A673 (cell line): ENCODE measurements at regions not wholly inside any gene's neighbourhood (a gene's known extent, or its start where the extent isn't known, plus 50 kb on each side); places are given as distances from the start of the nearest gene placed in this dataset.

Experiments
- CTCF ChIP-seq: fragments of 300-800, 200-600 bp; sonication (generic); conservative IDR thresholded peaks from 2 replicates; pipeline ENCODE4 v1.5.1; 2017; ENCODE audit warnings: low read depth, mild to moderate bottlenecking, antibody characterized with exemption, low read length, moderate library complexity, mixed read lengths
- EZH2 ChIP-seq: fragments of 200-600 bp; sonication (generic); IDR thresholded peaks from 2 replicates; pipeline ENCODE4 v1.6.1; 2017; ENCODE audit warnings: borderline replicate concordance, low read depth, mild to moderate bottlenecking, mixed read lengths, antibody characterized with exemption, low read length; ENCODE audit not compliant: poor library complexity, severe bottlenecking

GRCh38 chr4:57168982-57169381, 58.8 kb upstream of the IGFBP7 start:
- TF ChIP-seq EZH2, result no peak
- no peak for TF ChIP-seq CTCF
